SK-N-SH treated with all-trans-retinoic acid at 6 μM for 48 hours (cell line): ENCODE measurements at regions not wholly inside any gene's neighbourhood (a gene's known extent, or its start where the extent isn't known, plus 50 kb on each side); places are given as distances from the start of the nearest gene placed in this dataset.

Experiments used
- ATAC-seq: fragments of 200-7000 bp; cut with Tn5 transposase; 3 replicates; pipeline ENCODE4 v1.9.1; 2020; ENCODE audit warnings: mild to moderate bottlenecking, moderate library complexity
- ARNTL ChIP-seq: fragments of 450-650 bp; formaldehyde crosslinking; IDR thresholded peaks from 2 replicates; pipeline ENCODE4 v1.5.0; 2020; ENCODE audit warnings: low read depth, mild to moderate bottlenecking, moderate library complexity, borderline replicate concordance
- BACH2 ChIP-seq: fragments of 250-450 bp; sonication (Bioruptor Pico); IDR thresholded peaks from 2 replicates; pipeline ENCODE4 v1.9.0; 2021; ENCODE audit warnings: mild to moderate bottlenecking, borderline replicate concordance
- CSDC2 ChIP-seq: fragments of 250-450 bp; sonication (Bioruptor Pico); IDR thresholded peaks from 2 replicates; pipeline ENCODE4 v1.5.0; 2020; ENCODE audit warnings: mild to moderate bottlenecking, moderate library complexity
- ESRRG ChIP-seq: fragments of 250-450 bp; sonication (Bioruptor Pico); IDR thresholded peaks from 2 replicates; pipeline ENCODE4 v1.6.1; 2021; ENCODE audit warnings: mild to moderate bottlenecking
- GLIS3 ChIP-seq: fragments of 250-450 bp; sonication (Bioruptor Pico); IDR thresholded peaks from 2 replicates; pipeline ENCODE4 v1.5.0; 2020; ENCODE audit warnings: mild to moderate bottlenecking, moderate library complexity
- ISL1 ChIP-seq: fragments of 250-450 bp; sonication (Bioruptor Pico); IDR thresholded peaks from 2 replicates; pipeline ENCODE4 v2.1.2; 2022; ENCODE audit warnings: mild to moderate bottlenecking, moderate library complexity
- OSR1 ChIP-seq: fragments of 250-450 bp; sonication (Bioruptor Pico); IDR thresholded peaks from 2 replicates; pipeline ENCODE4 v1.8.0; 2022; ENCODE audit warnings: moderate library complexity, mild to moderate bottlenecking, inconsistent platforms
- PPARA ChIP-seq: fragments of 250-450 bp; sonication (Bioruptor Pico); IDR thresholded peaks from 2 replicates; pipeline ENCODE4 v1.5.0; 2020; ENCODE audit warnings: mild to moderate bottlenecking, borderline replicate concordance
- RARB ChIP-seq: fragments of 250-450 bp; sonication (Bioruptor Pico); IDR thresholded peaks from 2 replicates; pipeline ENCODE4 v1.8.0; 2021; ENCODE audit warnings: mild to moderate bottlenecking, moderate library complexity
- SNAI2 ChIP-seq: fragments of 250-450 bp; sonication (Bioruptor Pico); IDR thresholded peaks from 2 replicates; pipeline ENCODE4 v1.5.0; 2020; ENCODE audit warnings: mild to moderate bottlenecking, moderate library complexity
- TCF4 ChIP-seq: fragments of 250-450 bp; sonication (Bioruptor Pico); IDR thresholded peaks from 2 replicates; pipeline ENCODE4 v1.8.0; 2021; ENCODE audit warnings: mild to moderate bottlenecking, moderate library complexity, borderline replicate concordance
- TOX ChIP-seq: fragments of 250-450 bp; sonication (Bioruptor Pico); IDR thresholded peaks from 2 replicates; pipeline ENCODE4 v1.8.0; 2021; ENCODE audit warnings: mild to moderate bottlenecking, moderate library complexity, borderline replicate concordance
- ZC3H10 ChIP-seq: fragments of 250-450 bp; sonication (Bioruptor Pico); IDR thresholded peaks from 2 replicates; pipeline ENCODE4 v1.5.1; 2021; ENCODE audit warnings: mild to moderate bottlenecking, moderate library complexity
- ZFP30 ChIP-seq: fragments of 450-650 bp; formaldehyde crosslinking; IDR thresholded peaks from 2 replicates; pipeline ENCODE4 v1.5.0; 2022; ENCODE audit warnings: mild to moderate bottlenecking, moderate library complexity
- ZNF565 ChIP-seq: fragments of 450-650 bp; formaldehyde crosslinking; conservative IDR thresholded peaks from 2 replicates; pipeline ENCODE4 v1.5.0; 2020; ENCODE audit warnings: low read depth, mild to moderate bottlenecking, moderate library complexity
- ZNF70 ChIP-seq: fragments of 450-650 bp; formaldehyde crosslinking; IDR thresholded peaks from 2 replicates; pipeline ENCODE4 v1.5.0; 2020; ENCODE audit warnings: mild to moderate bottlenecking, moderate library complexity
- ZNF8 ChIP-seq: fragments of 450-650 bp; formaldehyde crosslinking; IDR thresholded peaks from 2 replicates; pipeline ENCODE4 v1.5.0; 2020; ENCODE audit warnings: mild to moderate bottlenecking, moderate library complexity
- TF ChIP-seq, protein P1 (sequence below): fragments of 250-450 bp; sonication (Bioruptor Pico); IDR thresholded peaks from 2 replicates; pipeline ENCODE4 v1.8.0; 2021; ENCODE audit warnings: low read depth, mild to moderate bottlenecking, moderate library complexity, borderline replicate concordance
- TF ChIP-seq, protein P2 (sequence below): fragments of 250-450 bp; sonication (Bioruptor Pico); IDR thresholded peaks from 2 replicates; pipeline ENCODE4 v1.5.1; 2021; ENCODE audit warnings: mild to moderate bottlenecking, moderate library complexity
- TF ChIP-seq, protein P3 (sequence below): fragments of 250-450 bp; sonication (Bioruptor Pico); IDR thresholded peaks from 2 replicates; pipeline ENCODE4 v1.5.1; 2020; ENCODE audit warnings: low read depth, mild to moderate bottlenecking, moderate library complexity
- TF ChIP-seq, protein P4 (sequence below): fragments of 250-450 bp; sonication (Bioruptor Pico); IDR thresholded peaks from 2 replicates; pipeline ENCODE4 v1.8.0; 2020; ENCODE audit warnings: mild to moderate bottlenecking, moderate library complexity, borderline replicate concordance

DNA sequence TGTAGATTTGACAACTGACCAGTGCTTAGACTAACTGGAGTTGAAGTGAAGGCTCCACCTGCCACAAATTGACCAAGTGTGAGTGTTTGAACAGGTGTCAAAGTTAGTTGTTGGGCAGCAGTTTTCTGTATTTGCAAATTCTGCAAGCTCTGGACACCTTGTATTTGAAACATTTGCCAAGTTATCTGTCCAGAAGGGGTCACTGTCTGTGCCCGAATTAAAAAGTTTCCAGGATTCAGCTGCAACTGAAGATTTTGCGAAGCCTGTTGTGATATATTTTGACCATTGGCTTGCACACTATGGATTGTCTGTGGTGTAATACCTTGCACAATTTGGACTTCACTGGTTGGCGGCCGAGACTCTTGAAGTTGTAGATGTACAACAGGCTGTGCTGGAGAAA lies 1690.7 kb downstream of the SLITRK5 start:
- ATAC-seq = no peak
- TF ChIP-seq ARNTL (CRISPR knock-in tag) (no peak), ZC3H10 (CRISPR knock-in tag) (no peak), TOX (CRISPR knock-in tag) (no peak), BACH2 (no peak), ESRRG (CRISPR knock-in tag) (no peak), PPARA (CRISPR knock-in tag) (no peak), ZNF8 (CRISPR knock-in tag) (no peak), ZNF70 (CRISPR knock-in tag) (no peak), CSDC2 (no peak), TCF4 (no peak), OSR1 (CRISPR knock-in tag) (no peak), ZFP30 (no peak), SNAI2 (CRISPR knock-in tag) (no peak)
- TF ChIP-seq, protein P1, sequence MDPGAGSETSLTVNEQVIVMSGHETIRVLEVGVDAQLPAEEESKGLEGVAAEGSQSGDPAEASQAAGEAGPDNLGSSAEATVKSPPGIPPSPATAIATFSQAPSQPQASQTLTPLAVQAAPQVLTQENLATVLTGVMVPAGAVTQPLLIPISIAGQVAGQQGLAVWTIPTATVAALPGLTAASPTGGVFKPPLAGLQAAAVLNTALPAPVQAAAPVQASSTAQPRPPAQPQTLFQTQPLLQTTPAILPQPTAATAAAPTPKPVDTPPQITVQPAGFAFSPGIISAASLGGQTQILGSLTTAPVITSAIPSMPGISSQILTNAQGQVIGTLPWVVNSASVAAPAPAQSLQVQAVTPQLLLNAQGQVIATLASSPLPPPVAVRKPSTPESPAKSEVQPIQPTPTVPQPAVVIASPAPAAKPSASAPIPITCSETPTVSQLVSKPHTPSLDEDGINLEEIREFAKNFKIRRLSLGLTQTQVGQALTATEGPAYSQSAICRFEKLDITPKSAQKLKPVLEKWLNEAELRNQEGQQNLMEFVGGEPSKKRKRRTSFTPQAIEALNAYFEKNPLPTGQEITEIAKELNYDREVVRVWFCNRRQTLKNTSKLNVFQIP (CRISPR knock-in tag) = no peak
- TF ChIP-seq, protein P2, sequence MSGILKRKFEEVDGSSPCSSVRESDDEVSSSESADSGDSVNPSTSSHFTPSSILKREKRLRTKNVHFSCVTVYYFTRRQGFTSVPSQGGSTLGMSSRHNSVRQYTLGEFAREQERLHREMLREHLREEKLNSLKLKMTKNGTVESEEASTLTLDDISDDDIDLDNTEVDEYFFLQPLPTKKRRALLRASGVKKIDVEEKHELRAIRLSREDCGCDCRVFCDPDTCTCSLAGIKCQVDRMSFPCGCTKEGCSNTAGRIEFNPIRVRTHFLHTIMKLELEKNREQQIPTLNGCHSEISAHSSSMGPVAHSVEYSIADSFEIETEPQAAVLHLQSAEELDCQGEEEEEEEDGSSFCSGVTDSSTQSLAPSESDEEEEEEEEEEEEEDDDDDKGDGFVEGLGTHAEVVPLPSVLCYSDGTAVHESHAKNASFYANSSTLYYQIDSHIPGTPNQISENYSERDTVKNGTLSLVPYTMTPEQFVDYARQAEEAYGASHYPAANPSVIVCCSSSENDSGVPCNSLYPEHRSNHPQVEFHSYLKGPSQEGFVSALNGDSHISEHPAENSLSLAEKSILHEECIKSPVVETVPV (CRISPR knock-in tag) = no peak
- TF ChIP-seq, protein P3, sequence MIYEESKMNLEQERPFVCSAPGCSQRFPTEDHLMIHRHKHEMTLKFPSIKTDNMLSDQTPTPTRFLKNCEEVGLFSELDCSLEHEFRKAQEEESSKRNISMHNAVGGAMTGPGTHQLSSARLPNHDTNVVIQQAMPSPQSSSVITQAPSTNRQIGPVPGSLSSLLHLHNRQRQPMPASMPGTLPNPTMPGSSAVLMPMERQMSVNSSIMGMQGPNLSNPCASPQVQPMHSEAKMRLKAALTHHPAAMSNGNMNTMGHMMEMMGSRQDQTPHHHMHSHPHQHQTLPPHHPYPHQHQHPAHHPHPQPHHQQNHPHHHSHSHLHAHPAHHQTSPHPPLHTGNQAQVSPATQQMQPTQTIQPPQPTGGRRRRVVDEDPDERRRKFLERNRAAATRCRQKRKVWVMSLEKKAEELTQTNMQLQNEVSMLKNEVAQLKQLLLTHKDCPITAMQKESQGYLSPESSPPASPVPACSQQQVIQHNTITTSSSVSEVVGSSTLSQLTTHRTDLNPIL (CRISPR knock-in tag) = no peak
- TF ChIP-seq, protein P4, sequence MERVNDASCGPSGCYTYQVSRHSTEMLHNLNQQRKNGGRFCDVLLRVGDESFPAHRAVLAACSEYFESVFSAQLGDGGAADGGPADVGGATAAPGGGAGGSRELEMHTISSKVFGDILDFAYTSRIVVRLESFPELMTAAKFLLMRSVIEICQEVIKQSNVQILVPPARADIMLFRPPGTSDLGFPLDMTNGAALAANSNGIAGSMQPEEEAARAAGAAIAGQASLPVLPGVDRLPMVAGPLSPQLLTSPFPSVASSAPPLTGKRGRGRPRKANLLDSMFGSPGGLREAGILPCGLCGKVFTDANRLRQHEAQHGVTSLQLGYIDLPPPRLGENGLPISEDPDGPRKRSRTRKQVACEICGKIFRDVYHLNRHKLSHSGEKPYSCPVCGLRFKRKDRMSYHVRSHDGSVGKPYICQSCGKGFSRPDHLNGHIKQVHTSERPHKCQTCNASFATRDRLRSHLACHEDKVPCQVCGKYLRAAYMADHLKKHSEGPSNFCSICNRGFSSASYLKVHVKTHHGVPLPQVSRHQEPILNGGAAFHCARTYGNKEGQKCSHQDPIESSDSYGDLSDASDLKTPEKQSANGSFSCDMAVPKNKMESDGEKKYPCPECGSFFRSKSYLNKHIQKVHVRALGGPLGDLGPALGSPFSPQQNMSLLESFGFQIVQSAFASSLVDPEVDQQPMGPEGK (CRISPR knock-in tag) = no peak

DNA sequence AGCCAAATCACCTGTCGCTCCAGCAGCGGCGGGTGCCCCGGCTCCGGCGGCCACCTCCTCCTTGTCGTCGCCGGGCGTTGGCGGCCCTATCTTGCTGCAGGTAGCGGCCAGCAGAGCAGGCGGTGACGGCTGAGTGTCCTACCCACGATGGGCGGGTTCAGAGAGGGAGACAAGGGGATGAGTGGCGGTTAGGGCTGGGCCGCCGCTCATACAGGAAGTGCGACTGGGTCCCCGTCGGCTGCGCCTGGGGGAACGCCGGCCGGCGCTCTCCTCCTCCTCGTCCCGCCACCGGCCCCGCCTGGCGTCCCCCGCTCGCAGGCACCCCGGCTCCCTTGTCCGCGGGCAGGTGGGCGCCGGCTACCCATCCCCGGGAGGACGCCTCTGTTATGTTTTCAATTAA lies 1692.0 kb downstream of the SLITRK5 start:
- TF ChIP-seq GLIS3 (no peak), TCF4 (no peak), ZNF8 (CRISPR knock-in tag) (no peak), OSR1 (CRISPR knock-in tag) (no peak), ZC3H10 (CRISPR knock-in tag) (no peak), ZNF565 (CRISPR knock-in tag) (no peak), CSDC2 (no peak), PPARA (CRISPR knock-in tag) (no peak), ZNF70 (CRISPR knock-in tag) (no peak), TOX (CRISPR knock-in tag) (no peak), SNAI2 (CRISPR knock-in tag) (no peak), ESRRG (CRISPR knock-in tag) (no peak), ZFP30 (no peak), ISL1 (CRISPR knock-in tag) (no peak), RARB (no peak)
- TF ChIP-seq, protein P4 (CRISPR knock-in tag) = no peak
- TF ChIP-seq, protein P3 (CRISPR knock-in tag) = no peak
- TF ChIP-seq, protein P2 (CRISPR knock-in tag) = no peak
- TF ChIP-seq, protein P1 (CRISPR knock-in tag) = no peak
- no peak for ATAC-seq
